ENCODE measurements at regions not wholly inside any gene's neighbourhood (a gene's known extent, or its start where the extent isn't known, plus 50 kb on each side); places are given as distances from the start of the nearest gene placed in this dataset.

GRCh38 chr11:34749666-34750659 lies 129.1 kb downstream of the EHF start:
- intact Hi-C loops (cut with micrococcal nuclease; ENCODE audit: unreplicated experiment): no loop called here
- H3K4me3 ChIP-seq (ENCODE audit: low read depth, low read length, poor library complexity, severe bottlenecking): no peak overlapping the region

DNA sequence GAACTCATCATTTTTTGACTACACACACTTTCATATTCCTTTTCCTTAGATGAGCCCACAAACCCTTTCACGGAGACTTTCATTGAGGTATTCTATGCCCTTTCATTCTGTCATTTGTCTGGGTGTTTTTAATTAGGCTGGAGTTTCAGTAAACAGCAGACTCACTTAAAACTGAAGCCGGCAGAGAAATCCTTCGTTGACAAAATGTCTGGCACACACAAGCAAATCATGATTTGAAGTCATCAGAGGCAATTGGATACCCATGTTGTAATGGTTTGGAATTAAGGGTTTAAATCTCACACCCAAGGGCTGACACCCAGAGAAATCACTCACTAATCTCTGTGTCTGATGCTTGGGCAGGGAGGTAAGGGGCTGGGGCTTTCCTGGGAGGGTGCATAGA lies 127.1 kb downstream of the EHF start:
- no TSS peak for BruUV-seq (replicated peaks)
- Histone ChIP-seq H3K27ac (ENCODE audit: low read depth, low read length, poor library complexity, severe bottlenecking) (no peak overlapping the region), H3K9me3 (ENCODE audit: low read length) (no peaks in the 10 kb centered on the region), H3K4me1 (ENCODE audit: insufficient read depth, low read length, poor library complexity, severe bottlenecking) (no peaks in the 10 kb centered on the region), H3K36me3 (ENCODE audit: insufficient read depth, low read length) (no peaks in the 10 kb centered on the region), H3K79me2 (ENCODE audit: insufficient read depth, low read depth, low read length) (no peaks in the 10 kb centered on the region), H3K4me2 (ENCODE audit: low read length) (no peak overlapping the region), H3K4me3 (ENCODE audit: low read depth, low read length, poor library complexity, severe bottlenecking) (no peak overlapping the region), H2AFZ (ENCODE audit: low read length) (no peak overlapping the region), H3K9me2 (ENCODE audit: insufficient read depth, low read length) (no peaks in the 10 kb centered on the region), H4K20me1 (ENCODE audit: insufficient read depth, low read length) (no peaks in the 10 kb centered on the region)
- CTCF ChIA-PET (ENCODE audit: unreplicated experiment): no interaction called here
- DNase-seq (ENCODE audit: low spot score): no peak
- no peak for TF ChIP-seq EZH2phosphoT487 (IDR thresholded peaks at IDR 0.05; ENCODE audit: borderline replicate concordance, low read depth, low read length)
- TF ChIP-seq, protein P1, sequence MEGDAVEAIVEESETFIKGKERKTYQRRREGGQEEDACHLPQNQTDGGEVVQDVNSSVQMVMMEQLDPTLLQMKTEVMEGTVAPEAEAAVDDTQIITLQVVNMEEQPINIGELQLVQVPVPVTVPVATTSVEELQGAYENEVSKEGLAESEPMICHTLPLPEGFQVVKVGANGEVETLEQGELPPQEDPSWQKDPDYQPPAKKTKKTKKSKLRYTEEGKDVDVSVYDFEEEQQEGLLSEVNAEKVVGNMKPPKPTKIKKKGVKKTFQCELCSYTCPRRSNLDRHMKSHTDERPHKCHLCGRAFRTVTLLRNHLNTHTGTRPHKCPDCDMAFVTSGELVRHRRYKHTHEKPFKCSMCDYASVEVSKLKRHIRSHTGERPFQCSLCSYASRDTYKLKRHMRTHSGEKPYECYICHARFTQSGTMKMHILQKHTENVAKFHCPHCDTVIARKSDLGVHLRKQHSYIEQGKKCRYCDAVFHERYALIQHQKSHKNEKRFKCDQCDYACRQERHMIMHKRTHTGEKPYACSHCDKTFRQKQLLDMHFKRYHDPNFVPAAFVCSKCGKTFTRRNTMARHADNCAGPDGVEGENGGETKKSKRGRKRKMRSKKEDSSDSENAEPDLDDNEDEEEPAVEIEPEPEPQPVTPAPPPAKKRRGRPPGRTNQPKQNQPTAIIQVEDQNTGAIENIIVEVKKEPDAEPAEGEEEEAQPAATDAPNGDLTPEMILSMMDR (conservative IDR thresholded peaks at IDR 0.05; ENCODE audit: low read length): no peak
- intact Hi-C loops (cut with micrococcal nuclease; ENCODE audit: unreplicated experiment): no loop called here
- POLR2A ChIA-PET: no interaction called here

More at GRCh38 chr11:34749666-34750659, 129.1 kb downstream of the EHF start:
- Histone ChIP-seq H3K9me3 (ENCODE audit: low read length) (no peaks in the 10 kb centered on the region), H3K36me3 (ENCODE audit: insufficient read depth, low read length) (no peaks in the 10 kb centered on the region), H2AFZ (ENCODE audit: low read length) (no peak overlapping the region), H3K4me1 (ENCODE audit: insufficient read depth, low read length, poor library complexity, severe bottlenecking) (no peaks in the 10 kb centered on the region), H3K79me2 (ENCODE audit: insufficient read depth, low read depth, low read length) (no peaks in the 10 kb centered on the region), H3K27ac (ENCODE audit: low read depth, low read length, poor library complexity, severe bottlenecking) (no peak overlapping the region), H4K20me1 (ENCODE audit: insufficient read depth, low read length) (no peaks in the 10 kb centered on the region), H3K9me2 (ENCODE audit: insufficient read depth, low read length) (no peaks in the 10 kb centered on the region), H3K4me2 (ENCODE audit: low read length) (no peak overlapping the region)
- DNase-seq (ENCODE audit: low spot score): no peak
- CTCF ChIA-PET (ENCODE audit: unreplicated experiment): no interaction called here
- POLR2A ChIA-PET: interaction anchor here (0.7 kb wide), 1 partner anchor 11 kb away, joined by 3 read pairs; no protein-coding TSS in a partner anchor
- no TSS peak for BruUV-seq (replicated peaks)
- TF ChIP-seq, protein P1 (conservative IDR thresholded peaks at IDR 0.05; ENCODE audit: low read length): no peak
- no peak for TF ChIP-seq EZH2phosphoT487 (IDR thresholded peaks at IDR 0.05; ENCODE audit: borderline replicate concordance, low read depth, low read length)

GRCh38 chr11:34747251-34747650 lies 126.4 kb downstream of the EHF start:
- intact Hi-C loops (cut with micrococcal nuclease; ENCODE audit: unreplicated experiment): no loop called here
- no peak overlapping the region for H3K4me3 ChIP-seq (ENCODE audit: low read depth, low read length, poor library complexity, severe bottlenecking)
- BruUV-seq (replicated peaks): no TSS peak
- CTCF ChIA-PET (ENCODE audit: unreplicated experiment): no interaction called here
- H3K9me2 ChIP-seq (ENCODE audit: insufficient read depth, low read length): no peaks in the 10 kb centered on the region
- H3K79me2 ChIP-seq (ENCODE audit: insufficient read depth, low read depth, low read length): no peaks in the 10 kb centered on the region
- no peak for TF ChIP-seq EZH2phosphoT487 (IDR thresholded peaks at IDR 0.05; ENCODE audit: borderline replicate concordance, low read depth, low read length)
- TF ChIP-seq, protein P1 (conservative IDR thresholded peaks at IDR 0.05; ENCODE audit: low read length): no peak
- POLR2A ChIA-PET: interaction anchor here (0.6 kb wide), 1 partner anchor 1430 kb away, joined by 4 read pairs; no protein-coding TSS in a partner anchor
- no peaks in the 10 kb centered on the region for H4K20me1 ChIP-seq (ENCODE audit: insufficient read depth, low read length)
- no peak for DNase-seq (ENCODE audit: low spot score)
- no peaks in the 10 kb centered on the region for H3K4me1 ChIP-seq (ENCODE audit: insufficient read depth, low read length, poor library complexity, severe bottlenecking)
- H3K4me2 ChIP-seq (ENCODE audit: low read length): no peak overlapping the region
- no peak overlapping the region for H3K27ac ChIP-seq (ENCODE audit: low read depth, low read length, poor library complexity, severe bottlenecking)
- no peaks in the 10 kb centered on the region for H3K36me3 ChIP-seq (ENCODE audit: insufficient read depth, low read length)
- H2AFZ ChIP-seq (ENCODE audit: low read length): no peak overlapping the region
- H3K9me3 ChIP-seq (ENCODE audit: low read length): no peaks in the 10 kb centered on the region

Data from OCI-LY7 (cell line).